ENCODE measurements at regions not wholly inside any gene's neighbourhood (a gene's known extent, or its start where the extent isn't known, plus 50 kb on each side); places are given as distances from the start of the nearest gene placed in this dataset.

DNA sequence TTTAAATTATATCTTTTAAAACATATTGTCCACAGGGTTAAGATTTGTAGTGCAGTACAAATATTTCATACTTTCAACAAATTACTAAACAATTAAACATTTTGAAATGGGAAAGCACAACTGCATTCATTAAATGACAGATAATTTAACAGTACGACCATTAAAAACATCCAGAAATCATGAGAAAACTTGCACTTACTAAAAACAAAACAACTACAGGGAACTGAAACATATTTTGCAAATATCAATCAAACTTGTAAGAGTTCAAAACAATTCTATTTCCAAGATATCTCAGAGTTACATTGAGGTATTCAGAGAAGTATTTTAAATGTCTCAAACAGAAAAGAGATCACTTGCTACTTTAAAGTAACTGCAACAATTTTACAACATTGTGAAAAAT is 478.5 kb upstream of the PCDH10 start (continued):
- TF ChIP-seq, protein P1, sequence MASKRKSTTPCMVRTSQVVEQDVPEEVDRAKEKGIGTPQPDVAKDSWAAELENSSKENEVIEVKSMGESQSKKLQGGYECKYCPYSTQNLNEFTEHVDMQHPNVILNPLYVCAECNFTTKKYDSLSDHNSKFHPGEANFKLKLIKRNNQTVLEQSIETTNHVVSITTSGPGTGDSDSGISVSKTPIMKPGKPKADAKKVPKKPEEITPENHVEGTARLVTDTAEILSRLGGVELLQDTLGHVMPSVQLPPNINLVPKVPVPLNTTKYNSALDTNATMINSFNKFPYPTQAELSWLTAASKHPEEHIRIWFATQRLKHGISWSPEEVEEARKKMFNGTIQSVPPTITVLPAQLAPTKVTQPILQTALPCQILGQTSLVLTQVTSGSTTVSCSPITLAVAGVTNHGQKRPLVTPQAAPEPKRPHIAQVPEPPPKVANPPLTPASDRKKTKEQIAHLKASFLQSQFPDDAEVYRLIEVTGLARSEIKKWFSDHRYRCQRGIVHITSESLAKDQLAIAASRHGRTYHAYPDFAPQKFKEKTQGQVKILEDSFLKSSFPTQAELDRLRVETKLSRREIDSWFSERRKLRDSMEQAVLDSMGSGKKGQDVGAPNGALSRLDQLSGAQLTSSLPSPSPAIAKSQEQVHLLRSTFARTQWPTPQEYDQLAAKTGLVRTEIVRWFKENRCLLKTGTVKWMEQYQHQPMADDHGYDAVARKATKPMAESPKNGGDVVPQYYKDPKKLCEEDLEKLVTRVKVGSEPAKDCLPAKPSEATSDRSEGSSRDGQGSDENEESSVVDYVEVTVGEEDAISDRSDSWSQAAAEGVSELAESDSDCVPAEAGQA (IDR thresholded peaks at IDR 0.05; ENCODE audit: low read depth): no peak
- TF ChIP-seq, protein P1 (CRISPR knock-in tag; IDR thresholded peaks at IDR 0.05; ENCODE audit: borderline replicate concordance): no peak
- TF ChIP-seq ZNF234 (CRISPR knock-in tag; conservative IDR thresholded peaks at IDR 0.05) (no peak), ATAD3A (CRISPR knock-in tag; IDR thresholded peaks at IDR 0.05) (no peak), ZSCAN21 (CRISPR knock-in tag; IDR thresholded peaks at IDR 0.05; ENCODE audit: borderline replicate concordance) (no peak), ZNF607 (CRISPR knock-in tag; IDR thresholded peaks at IDR 0.05; ENCODE audit: borderline replicate concordance) (no peak), ZNF713 (CRISPR knock-in tag; IDR thresholded peaks at IDR 0.05) (no peak), ZFAT (CRISPR knock-in tag; conservative IDR thresholded peaks at IDR 0.05) (no peak), REL (CRISPR knock-in tag; conservative IDR thresholded peaks at IDR 0.05) (no peak), ZNF678 (CRISPR knock-in tag; IDR thresholded peaks at IDR 0.05) (no peak), CENPX (CRISPR knock-in tag; IDR thresholded peaks at IDR 0.05) (no peak)
- TF ChIP-seq, protein P2, sequence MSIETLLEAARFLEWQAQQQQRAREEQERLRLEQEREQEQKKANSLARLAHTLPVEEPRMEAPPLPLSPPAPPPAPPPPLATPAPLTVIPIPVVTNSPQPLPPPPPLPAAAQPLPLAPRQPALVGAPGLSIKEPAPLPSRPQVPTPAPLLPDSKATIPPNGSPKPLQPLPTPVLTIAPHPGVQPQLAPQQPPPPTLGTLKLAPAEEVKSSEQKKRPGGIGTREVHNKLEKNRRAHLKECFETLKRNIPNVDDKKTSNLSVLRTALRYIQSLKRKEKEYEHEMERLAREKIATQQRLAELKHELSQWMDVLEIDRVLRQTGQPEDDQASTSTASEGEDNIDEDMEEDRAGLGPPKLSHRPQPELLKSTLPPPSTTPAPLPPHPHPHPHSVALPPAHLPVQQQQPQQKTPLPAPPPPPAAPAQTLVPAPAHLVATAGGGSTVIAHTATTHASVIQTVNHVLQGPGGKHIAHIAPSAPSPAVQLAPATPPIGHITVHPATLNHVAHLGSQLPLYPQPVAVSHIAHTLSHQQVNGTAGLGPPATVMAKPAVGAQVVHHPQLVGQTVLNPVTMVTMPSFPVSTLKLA (IDR thresholded peaks at IDR 0.05): no peak
- TF ChIP-seq, protein P3, sequence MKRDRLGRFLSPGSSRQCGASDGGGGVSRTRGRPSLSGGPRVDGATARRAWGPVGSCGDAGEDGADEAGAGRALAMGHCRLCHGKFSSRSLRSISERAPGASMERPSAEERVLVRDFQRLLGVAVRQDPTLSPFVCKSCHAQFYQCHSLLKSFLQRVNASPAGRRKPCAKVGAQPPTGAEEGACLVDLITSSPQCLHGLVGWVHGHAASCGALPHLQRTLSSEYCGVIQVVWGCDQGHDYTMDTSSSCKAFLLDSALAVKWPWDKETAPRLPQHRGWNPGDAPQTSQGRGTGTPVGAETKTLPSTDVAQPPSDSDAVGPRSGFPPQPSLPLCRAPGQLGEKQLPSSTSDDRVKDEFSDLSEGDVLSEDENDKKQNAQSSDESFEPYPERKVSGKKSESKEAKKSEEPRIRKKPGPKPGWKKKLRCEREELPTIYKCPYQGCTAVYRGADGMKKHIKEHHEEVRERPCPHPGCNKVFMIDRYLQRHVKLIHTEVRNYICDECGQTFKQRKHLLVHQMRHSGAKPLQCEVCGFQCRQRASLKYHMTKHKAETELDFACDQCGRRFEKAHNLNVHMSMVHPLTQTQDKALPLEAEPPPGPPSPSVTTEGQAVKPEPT (CRISPR knock-in tag; IDR thresholded peaks at IDR 0.05; ENCODE audit: low read depth): no peak
- TF ChIP-seq, protein P4, sequence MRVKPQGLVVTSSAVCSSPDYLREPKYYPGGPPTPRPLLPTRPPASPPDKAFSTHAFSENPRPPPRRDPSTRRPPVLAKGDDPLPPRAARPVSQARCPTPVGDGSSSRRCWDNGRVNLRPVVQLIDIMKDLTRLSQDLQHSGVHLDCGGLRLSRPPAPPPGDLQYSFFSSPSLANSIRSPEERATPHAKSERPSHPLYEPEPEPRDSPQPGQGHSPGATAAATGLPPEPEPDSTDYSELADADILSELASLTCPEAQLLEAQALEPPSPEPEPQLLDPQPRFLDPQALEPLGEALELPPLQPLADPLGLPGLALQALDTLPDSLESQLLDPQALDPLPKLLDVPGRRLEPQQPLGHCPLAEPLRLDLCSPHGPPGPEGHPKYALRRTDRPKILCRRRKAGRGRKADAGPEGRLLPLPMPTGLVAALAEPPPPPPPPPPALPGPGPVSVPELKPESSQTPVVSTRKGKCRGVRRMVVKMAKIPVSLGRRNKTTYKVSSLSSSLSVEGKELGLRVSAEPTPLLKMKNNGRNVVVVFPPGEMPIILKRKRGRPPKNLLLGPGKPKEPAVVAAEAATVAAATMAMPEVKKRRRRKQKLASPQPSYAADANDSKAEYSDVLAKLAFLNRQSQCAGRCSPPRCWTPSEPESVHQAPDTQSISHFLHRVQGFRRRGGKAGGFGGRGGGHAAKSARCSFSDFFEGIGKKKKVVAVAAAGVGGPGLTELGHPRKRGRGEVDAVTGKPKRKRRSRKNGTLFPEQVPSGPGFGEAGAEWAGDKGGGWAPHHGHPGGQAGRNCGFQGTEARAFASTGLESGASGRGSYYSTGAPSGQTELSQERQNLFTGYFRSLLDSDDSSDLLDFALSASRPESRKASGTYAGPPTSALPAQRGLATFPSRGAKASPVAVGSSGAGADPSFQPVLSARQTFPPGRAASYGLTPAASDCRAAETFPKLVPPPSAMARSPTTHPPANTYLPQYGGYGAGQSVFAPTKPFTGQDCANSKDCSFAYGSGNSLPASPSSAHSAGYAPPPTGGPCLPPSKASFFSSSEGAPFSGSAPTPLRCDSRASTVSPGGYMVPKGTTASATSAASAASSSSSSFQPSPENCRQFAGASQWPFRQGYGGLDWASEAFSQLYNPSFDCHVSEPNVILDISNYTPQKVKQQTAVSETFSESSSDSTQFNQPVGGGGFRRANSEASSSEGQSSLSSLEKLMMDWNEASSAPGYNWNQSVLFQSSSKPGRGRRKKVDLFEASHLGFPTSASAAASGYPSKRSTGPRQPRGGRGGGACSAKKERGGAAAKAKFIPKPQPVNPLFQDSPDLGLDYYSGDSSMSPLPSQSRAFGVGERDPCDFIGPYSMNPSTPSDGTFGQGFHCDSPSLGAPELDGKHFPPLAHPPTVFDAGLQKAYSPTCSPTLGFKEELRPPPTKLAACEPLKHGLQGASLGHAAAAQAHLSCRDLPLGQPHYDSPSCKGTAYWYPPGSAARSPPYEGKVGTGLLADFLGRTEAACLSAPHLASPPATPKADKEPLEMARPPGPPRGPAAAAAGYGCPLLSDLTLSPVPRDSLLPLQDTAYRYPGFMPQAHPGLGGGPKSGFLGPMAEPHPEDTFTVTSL (CRISPR knock-in tag; IDR thresholded peaks at IDR 0.05; ENCODE audit: borderline replicate concordance): no peak

All from HepG2 (cell line).